ENCODE measurements at regions not wholly inside any gene's neighbourhood (a gene's known extent, or its start where the extent isn't known, plus 50 kb on each side); places are given as distances from the start of the nearest gene placed in this dataset.

DNA sequence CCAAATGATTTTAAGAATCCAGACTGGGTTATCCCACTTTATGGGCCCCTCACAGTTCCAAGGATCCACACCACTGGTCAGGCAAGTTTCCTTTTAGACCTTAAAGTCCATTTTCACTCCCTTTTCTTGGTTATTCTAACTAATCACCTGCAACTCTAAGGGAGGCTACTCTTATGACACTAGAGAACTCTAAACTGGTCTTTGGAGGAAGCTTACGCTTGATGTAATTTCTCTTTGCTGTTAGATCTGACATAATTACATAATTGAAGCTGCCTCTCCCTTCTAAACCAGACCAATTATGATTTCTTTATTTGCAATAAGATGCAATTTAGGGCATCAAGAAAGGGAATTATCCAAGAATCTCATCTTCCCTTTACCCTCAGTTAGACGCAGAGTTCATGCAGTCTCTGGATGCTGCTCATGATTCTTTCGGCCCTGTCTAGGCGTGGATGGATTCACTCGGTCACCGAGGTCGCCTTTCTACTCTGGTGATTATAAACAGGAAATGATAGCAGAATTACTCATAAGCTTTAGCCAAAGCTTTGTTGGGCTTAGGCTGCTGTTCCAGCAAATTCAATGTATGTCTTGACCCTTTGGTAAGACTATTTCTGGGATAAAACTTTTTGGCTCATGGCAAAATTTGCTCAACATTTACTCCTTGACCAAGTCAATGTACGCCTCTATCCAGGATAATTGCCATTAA is 130.9 kb upstream of the PRNP start:
- Mint-ChIP-seq H3K4me3 (no peak overlapping the region), H3K27ac (no peak overlapping the region), H3K4me1 (ENCODE audit: low read depth) (no peaks in the 10 kb centered on the region), H3K36me3 (ENCODE audit: low read depth) (no peaks in the 10 kb centered on the region), H3K27me3 (ENCODE audit: low read depth) (peaks cover 20% of the 10 kb centered on the region), H3K9me3 (ENCODE audit: insufficient read depth) (no peaks in the 10 kb centered on the region)
- ATAC-seq = no peak
- no peak for DNase-seq
- ChIA-PET CTCF (no interaction called here), POLR2A (no interaction called here)

DNA sequence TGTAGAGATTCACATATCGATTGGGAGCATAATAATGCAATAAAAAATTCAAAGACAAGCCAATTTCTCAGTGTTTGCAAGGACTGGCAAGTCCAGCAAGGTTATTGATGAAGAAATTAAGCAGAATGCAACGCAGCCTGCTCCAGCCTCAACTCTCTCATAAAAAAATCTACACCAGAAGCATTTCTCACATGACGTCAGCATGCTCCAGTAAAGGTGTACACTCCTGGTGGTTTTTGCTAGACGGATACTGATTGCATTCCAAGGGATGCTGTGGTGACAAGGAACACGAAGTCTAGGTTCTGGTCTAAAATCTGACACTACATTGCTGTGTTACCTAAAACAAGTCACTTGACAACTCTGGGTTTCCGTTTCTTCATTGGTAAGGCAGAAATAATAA is 131.9 kb upstream of the PRNP start:
- peaks cover 18% of the 10 kb centered on the region for H3K27me3 Mint-ChIP-seq (ENCODE audit: low read depth)

DNA sequence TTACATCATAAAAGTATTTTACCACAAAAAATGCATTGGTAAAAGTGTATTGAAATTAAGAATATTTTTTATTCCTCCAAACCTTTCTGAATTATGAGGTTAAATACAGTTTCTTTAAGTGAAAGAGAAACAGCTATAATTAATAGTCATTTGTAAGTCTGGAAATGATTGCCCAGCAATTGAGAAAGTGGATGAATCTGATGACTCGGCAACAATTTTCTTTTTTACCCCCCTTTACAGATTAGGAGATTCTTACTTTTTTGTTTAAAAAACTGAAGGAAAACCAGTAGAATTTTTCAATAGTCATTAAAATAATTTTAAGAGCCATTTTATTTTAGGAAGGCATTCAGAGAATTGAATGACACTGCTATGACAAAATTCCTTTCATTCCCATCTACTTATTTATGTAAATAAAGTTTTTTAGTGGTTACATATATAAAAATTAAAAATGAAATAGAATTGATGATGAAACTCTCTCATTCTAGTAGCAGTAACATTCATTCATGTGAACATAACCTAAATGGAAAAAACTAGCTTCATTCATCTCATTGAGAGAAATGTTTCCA is 134.1 kb upstream of the PRNP start:
- Mint-ChIP-seq H3K27me3 (ENCODE audit: low read depth) (peaks cover 22% of the 10 kb centered on the region), H3K27ac (no peak overlapping the region), H3K9me3 (ENCODE audit: insufficient read depth) (no peaks in the 10 kb centered on the region), H3K4me1 (ENCODE audit: low read depth) (no peaks in the 10 kb centered on the region), H3K4me3 (no peak overlapping the region), H3K36me3 (ENCODE audit: low read depth) (no peaks in the 10 kb centered on the region)
- DNase-seq (no peak), ATAC-seq (no peak)
- ChIA-PET POLR2A (no interaction called here), CTCF (no interaction called here)

More for the DNA sequence above, 131.9 kb upstream of the PRNP start:
- H3K4me3 Mint-ChIP-seq = no peak overlapping the region
- DNase-seq (no peak), ATAC-seq (no peak)
- no peaks in the 10 kb centered on the region for H3K36me3 Mint-ChIP-seq (ENCODE audit: low read depth)
- CTCF ChIA-PET = no interaction called here
- no peaks in the 10 kb centered on the region for H3K9me3 Mint-ChIP-seq (ENCODE audit: insufficient read depth)
- no peaks in the 10 kb centered on the region for H3K4me1 Mint-ChIP-seq (ENCODE audit: low read depth)
- POLR2A ChIA-PET = no interaction called here
- H3K27ac Mint-ChIP-seq = no peak overlapping the region

DNA sequence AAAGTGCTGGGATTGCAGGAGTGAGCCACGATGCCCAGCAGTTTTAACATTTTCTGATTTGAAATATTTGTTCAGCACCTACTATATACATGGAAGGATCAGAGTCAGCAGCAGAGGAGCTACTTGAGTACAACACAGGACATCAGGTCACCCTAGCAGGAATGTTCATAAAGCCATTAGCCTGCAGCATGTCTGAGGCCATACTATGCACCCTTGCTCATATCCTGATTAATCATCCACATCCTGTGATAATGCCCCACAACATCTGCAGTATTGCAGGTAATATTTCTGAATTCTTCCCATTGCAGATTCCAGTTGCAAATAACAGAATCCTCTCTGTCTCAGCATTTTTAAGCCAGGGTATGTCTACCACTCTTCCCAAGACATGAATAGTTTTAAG is 135.5 kb upstream of the PRNP start:
- DNase-seq = no peak
- Mint-ChIP-seq H3K9me3 (ENCODE audit: insufficient read depth) (no peaks in the 10 kb centered on the region), H3K27me3 (ENCODE audit: low read depth) (peaks cover 29% of the 10 kb centered on the region), H3K27ac (no peak overlapping the region), H3K4me1 (ENCODE audit: low read depth) (no peaks in the 10 kb centered on the region), H3K4me3 (no peak overlapping the region), H3K36me3 (ENCODE audit: low read depth) (no peaks in the 10 kb centered on the region)
- ATAC-seq = no peak
- CTCF ChIA-PET = no interaction called here
- POLR2A ChIA-PET = no interaction called here

DNA sequence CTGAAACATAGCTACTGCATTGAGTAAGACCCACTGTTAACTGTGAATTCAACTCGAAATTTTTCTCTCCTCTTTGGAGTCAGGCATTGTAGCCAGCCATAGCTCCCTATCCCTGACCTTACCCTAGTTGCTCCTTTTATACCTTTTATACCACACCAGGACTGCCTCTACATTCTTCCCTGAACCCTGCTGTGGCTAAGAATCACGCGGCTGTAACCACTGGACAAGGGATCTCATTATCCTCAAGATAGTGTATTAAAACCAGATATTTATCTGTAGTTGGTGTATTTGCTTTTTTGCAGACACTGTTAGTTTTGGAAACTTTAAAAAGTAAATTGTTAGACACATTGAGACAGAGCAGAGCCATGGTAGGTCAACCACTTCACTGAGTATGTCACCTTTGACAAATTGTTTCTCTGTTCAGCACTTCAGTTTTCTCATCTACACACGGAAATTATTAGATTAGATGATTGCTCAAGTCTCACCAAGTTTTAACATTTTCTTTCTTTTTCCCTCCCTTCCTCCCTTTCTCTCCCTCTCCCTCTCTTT is 136.5 kb upstream of the PRNP start:
- ATAC-seq (no peak), DNase-seq (no peak)
- no peak overlapping the region for H3K4me3 Mint-ChIP-seq
- no peaks in the 10 kb centered on the region for H3K36me3 Mint-ChIP-seq (ENCODE audit: low read depth)
- no peaks in the 10 kb centered on the region for H3K4me1 Mint-ChIP-seq (ENCODE audit: low read depth)
- no peaks in the 10 kb centered on the region for H3K9me3 Mint-ChIP-seq (ENCODE audit: insufficient read depth)
- ChIA-PET POLR2A (no interaction called here), CTCF (no interaction called here)
- H3K27ac Mint-ChIP-seq = no peak overlapping the region
- H3K27me3 Mint-ChIP-seq (ENCODE audit: low read depth) = peaks cover 33% of the 10 kb centered on the region

DNA sequence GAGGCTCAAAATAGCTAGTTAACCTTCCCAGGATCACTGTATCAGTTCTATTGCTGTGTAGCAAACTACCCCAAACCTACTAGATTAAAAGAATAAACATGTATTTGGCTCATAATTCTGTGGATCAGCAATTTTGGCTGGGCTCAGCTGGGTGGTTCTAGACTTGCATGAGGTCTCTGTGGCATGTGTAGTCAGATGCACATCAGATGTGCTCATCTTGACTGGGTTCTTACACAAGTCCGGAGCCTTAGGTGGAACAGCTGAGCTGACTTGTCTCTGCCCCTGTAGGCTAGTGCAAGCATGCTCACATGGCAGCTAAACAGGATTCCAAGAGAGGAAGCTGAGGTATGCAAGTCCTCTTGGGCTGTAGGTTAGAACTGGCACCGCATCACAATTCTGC is 137.7 kb upstream of the PRNP start:
- Mint-ChIP-seq H3K36me3 (ENCODE audit: low read depth) (no peaks in the 10 kb centered on the region), H3K4me3 (no peak overlapping the region), H3K9me3 (ENCODE audit: insufficient read depth) (no peaks in the 10 kb centered on the region), H3K4me1 (ENCODE audit: low read depth) (no peaks in the 10 kb centered on the region), H3K27ac (no peak overlapping the region), H3K27me3 (ENCODE audit: low read depth) (peaks cover 29% of the 10 kb centered on the region)
- DNase-seq = no peak
- POLR2A ChIA-PET = no interaction called here
- ATAC-seq = no peak
- CTCF ChIA-PET = no interaction called here

DNA sequence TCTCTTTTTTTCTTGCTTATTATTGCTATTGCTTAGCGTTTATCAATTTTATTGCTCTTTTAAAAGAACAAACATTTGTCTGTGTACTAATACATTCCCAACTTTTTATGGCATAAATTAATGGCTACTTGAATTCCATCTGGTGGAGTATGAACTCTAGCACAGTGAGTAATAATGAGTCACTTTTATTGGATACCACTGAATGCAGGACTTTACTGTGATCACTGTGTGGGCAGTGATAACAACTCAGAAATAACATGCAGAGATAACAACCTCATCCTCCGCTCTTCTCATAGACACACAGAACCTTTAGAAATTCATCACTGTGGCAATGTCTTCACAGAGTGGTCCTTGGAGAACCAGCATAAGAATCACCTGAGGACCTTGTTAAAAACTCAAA is 139.5 kb upstream of the PRNP start:
- ChIA-PET CTCF (no interaction called here), POLR2A (no interaction called here)
- Mint-ChIP-seq H3K36me3 (ENCODE audit: low read depth) (no peaks in the 10 kb centered on the region), H3K27ac (no peak overlapping the region), H3K4me3 (no peak overlapping the region), H3K4me1 (ENCODE audit: low read depth) (no peaks in the 10 kb centered on the region), H3K27me3 (ENCODE audit: low read depth) (peaks cover 27% of the 10 kb centered on the region), H3K9me3 (ENCODE audit: insufficient read depth) (no peaks in the 10 kb centered on the region)
- ATAC-seq (no peak), DNase-seq (no peak)

DNA sequence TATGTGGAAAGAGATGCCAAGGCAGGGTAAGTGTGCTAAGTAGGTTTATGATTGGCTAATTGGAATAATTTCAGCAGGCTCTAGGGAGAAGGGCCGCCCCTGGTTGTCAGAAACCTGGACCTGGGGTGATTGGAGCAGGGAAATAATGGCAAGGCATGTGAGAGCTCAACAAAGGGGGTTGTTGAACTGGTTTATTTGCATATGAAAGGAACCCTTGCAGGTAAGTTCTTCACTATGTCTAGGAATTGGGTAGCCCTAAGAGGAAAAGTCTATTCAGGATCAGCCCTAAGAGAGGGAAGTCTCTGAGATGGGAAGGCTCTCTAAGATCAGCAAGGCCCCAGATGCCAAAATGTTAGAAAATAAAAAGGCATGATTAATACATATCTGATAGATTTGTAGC is 139.9 kb upstream of the PRNP start:
- no peaks in the 10 kb centered on the region for H3K36me3 Mint-ChIP-seq (ENCODE audit: low read depth)
- H3K4me1 Mint-ChIP-seq (ENCODE audit: low read depth) = no peaks in the 10 kb centered on the region
- peaks cover 27% of the 10 kb centered on the region for H3K27me3 Mint-ChIP-seq (ENCODE audit: low read depth)
- no peak for DNase-seq
- no peak overlapping the region for H3K27ac Mint-ChIP-seq
- ChIA-PET POLR2A (no interaction called here), CTCF (no interaction called here)
- no peak for ATAC-seq
- no peak overlapping the region for H3K4me3 Mint-ChIP-seq
- no peaks in the 10 kb centered on the region for H3K9me3 Mint-ChIP-seq (ENCODE audit: insufficient read depth)

DNA sequence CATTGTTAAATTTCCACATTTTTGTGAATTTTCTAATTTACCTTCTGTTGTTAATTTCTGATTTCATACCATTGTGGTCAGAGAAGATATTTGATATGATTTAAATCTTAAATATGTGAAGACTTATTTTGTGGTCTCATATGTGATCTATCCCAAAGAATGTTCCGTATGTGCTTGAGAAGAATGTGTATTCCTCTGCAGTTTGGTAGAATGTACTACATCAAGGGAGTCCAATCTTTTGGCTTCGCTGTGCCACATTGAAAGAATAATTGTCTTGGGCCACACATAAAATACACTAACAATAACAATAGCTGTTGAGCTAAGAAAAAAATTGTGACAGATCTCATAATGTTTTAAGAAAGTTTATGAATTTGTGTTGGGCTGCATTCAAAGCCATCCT is 140.7 kb upstream of the PRNP start:
- H3K36me3 Mint-ChIP-seq (ENCODE audit: low read depth) = no peaks in the 10 kb centered on the region
- CTCF ChIA-PET = no interaction called here
- H3K27ac Mint-ChIP-seq = no peak overlapping the region
- no peak for DNase-seq
- peaks cover 30% of the 10 kb centered on the region for H3K27me3 Mint-ChIP-seq (ENCODE audit: low read depth)
- H3K4me1 Mint-ChIP-seq (ENCODE audit: low read depth) = no peaks in the 10 kb centered on the region
- no peaks in the 10 kb centered on the region for H3K9me3 Mint-ChIP-seq (ENCODE audit: insufficient read depth)
- POLR2A ChIA-PET = no interaction called here
- no peak for ATAC-seq
- no peak overlapping the region for H3K4me3 Mint-ChIP-seq

DNA sequence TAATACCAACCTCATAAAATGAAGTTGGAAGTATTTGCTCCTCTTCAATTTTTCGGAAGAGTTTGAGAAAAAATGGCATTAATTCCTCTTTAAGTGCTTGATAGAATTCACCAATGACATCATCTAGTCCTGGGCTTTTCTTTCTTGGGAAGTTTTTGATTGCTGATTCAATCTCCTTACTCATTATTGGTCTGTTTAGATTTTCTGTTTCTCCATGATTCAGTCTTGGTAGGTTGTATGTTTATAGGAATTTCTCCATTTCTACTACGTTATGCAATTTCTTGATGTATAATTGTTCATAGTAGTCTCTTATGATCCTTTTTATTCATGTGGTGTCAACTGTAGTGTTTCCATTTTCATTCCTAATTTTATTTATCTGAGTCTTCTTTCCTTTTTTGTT is 141.5 kb upstream of the PRNP start:
- Mint-ChIP-seq H3K4me3 (no peak overlapping the region), H3K36me3 (ENCODE audit: low read depth) (no peaks in the 10 kb centered on the region), H3K27ac (no peak overlapping the region), H3K9me3 (ENCODE audit: insufficient read depth) (no peaks in the 10 kb centered on the region), H3K4me1 (ENCODE audit: low read depth) (no peaks in the 10 kb centered on the region), H3K27me3 (ENCODE audit: low read depth) (peaks cover 34% of the 10 kb centered on the region)
- ChIA-PET POLR2A (no interaction called here), CTCF (no interaction called here)
- DNase-seq = no peak
- no peak for ATAC-seq

DNA sequence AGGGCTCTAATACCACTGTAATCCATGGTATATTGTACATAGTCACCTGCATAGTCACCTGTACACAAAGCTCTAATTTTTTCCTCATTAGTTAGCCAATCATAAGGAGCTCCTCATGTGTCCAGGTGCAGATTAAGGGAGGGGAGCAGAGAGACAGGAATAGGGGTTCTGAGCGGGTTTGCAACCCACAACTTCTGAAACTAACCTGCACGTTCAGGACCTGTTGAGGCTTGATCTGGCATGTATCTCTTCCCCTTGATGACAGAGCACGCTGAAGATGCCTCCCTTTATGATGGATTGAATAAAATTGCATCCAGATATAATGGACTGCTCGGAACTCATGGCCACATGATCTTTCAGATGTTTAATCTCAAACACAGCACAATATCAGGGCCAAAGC is 144.0 kb upstream of the PRNP start:
- DNase-seq = no peak
- Mint-ChIP-seq H3K9me3 (ENCODE audit: insufficient read depth) (no peaks in the 10 kb centered on the region), H3K27me3 (ENCODE audit: low read depth) (peaks cover 37% of the 10 kb centered on the region), H3K36me3 (ENCODE audit: low read depth) (no peaks in the 10 kb centered on the region), H3K4me1 (ENCODE audit: low read depth) (no peaks in the 10 kb centered on the region), H3K27ac (no peak overlapping the region), H3K4me3 (no peak overlapping the region)
- ChIA-PET CTCF (no interaction called here), POLR2A (no interaction called here)
- no peak for ATAC-seq

DNA sequence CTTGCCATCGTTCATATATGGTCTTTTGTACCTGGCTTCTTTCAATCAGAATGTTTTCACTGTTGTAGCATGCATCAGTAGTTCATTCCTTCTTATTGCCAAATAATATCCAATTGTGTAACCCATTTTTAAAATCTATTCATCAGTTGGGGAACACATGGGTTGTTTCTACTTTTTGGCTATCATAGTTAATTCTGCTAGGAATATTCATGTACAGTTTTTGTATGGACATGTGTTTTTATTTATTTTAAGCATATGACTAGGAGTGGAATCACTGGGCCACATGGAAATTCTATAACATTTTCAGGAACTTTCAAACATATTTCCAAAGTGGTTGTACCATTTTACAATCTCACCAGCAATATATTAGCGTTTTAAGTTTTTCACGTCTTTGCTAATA is 151.9 kb upstream of the PRNP start:
- Mint-ChIP-seq H3K4me3 (no peak overlapping the region), H3K27me3 (ENCODE audit: low read depth) (peaks cover 27% of the 10 kb centered on the region), H3K4me1 (ENCODE audit: low read depth) (no peaks in the 10 kb centered on the region), H3K36me3 (ENCODE audit: low read depth) (no peaks in the 10 kb centered on the region), H3K9me3 (ENCODE audit: insufficient read depth) (peaks cover 4% of the 10 kb centered on the region), H3K27ac (no peak overlapping the region)
- ChIA-PET CTCF (no interaction called here), POLR2A (no interaction called here)
- DNase-seq = no peak
- ATAC-seq = no peak

Measured in activated CD8-positive, alpha-beta T cell treated with anti-CD3 and anti-CD28 coated beads, Interleukin-2, amount 10 ng/mL, durations not matched to agents 7 days and 5 days (primary cell).